GM21576 (cell line): ENCODE measurements at regions not wholly inside any gene's neighbourhood (a gene's known extent, or its start where the extent isn't known, plus 50 kb on each side); places are given as distances from the start of the nearest gene placed in this dataset.
"Not testable (repeated sequence)": the region's sequence is repeated elsewhere in the genome, so short reads cannot be mapped to it uniquely, and the experiment has no call there.

ENCODE experiments used
- ATAC-seq: cut with Tn5 transposase; IDR thresholded peaks from one replicate; pipeline ENCODE4 v1.9.1; 2021; ENCODE audit warnings: mild to moderate bottlenecking, moderate library complexity; ENCODE audit not compliant: unreplicated experiment

GRCh38 chr4:91653067-91653466 is 650.7 kb upstream of the GRID2 start:
- no peak for ATAC-seq

- no peak for ATAC-seq
Measured at GRCh38 chr4:91681091-91681490, 622.7 kb upstream of the GRID2 start.

GRCh38 chr4:91681544-91681943 is 622.2 kb upstream of the GRID2 start:
- no peak for ATAC-seq

- ATAC-seq: no peak
Measured at GRCh38 chr4:91684955-91685354, 618.8 kb upstream of the GRID2 start.

- no peak for ATAC-seq
Measured at GRCh38 chr4:91688413-91688812, 615.4 kb upstream of the GRID2 start.

- not testable (repeated sequence) for ATAC-seq
Measured at GRCh38 chr4:91699691-91700090, 604.1 kb upstream of the GRID2 start.

GRCh38 chr4:91729851-91730250 is 573.9 kb upstream of the GRID2 start:
- ATAC-seq: no peak

GRCh38 chr4:91734682-91735081 is 569.1 kb upstream of the GRID2 start:
- ATAC-seq: no peak

- ATAC-seq: not testable (repeated sequence)
Measured at GRCh38 chr4:91738831-91739230, 564.9 kb upstream of the GRID2 start.

GRCh38 chr4:91746551-91746950 is 557.2 kb upstream of the GRID2 start:
- ATAC-seq: no peak

- ATAC-seq: no peak
Measured at GRCh38 chr4:91751961-91752360, 551.8 kb upstream of the GRID2 start.

- ATAC-seq: no peak
Measured at GRCh38 chr4:91754716-91755115, 549.0 kb upstream of the GRID2 start.

- no peak for ATAC-seq
Measured at GRCh38 chr4:91758487-91758886, 545.3 kb upstream of the GRID2 start.

- no peak for ATAC-seq
Measured at GRCh38 chr4:91764085-91764484, 539.7 kb upstream of the GRID2 start.

- ATAC-seq: no peak
Measured at GRCh38 chr4:91769912-91770311, 533.9 kb upstream of the GRID2 start.

- ATAC-seq: not testable (repeated sequence)
Measured at GRCh38 chr4:91791631-91792030, 512.1 kb upstream of the GRID2 start.

GRCh38 chr4:91795947-91796346 is 507.8 kb upstream of the GRID2 start:
- ATAC-seq: no peak

- ATAC-seq: no peak
Measured at GRCh38 chr4:91812319-91812718, 491.4 kb upstream of the GRID2 start.

- ATAC-seq: no peak
Measured at GRCh38 chr4:91824773-91825172, 479.0 kb upstream of the GRID2 start.

GRCh38 chr4:91826186-91826585 is 477.6 kb upstream of the GRID2 start:
- no peak for ATAC-seq

GRCh38 chr4:91827914-91828313 is 475.9 kb upstream of the GRID2 start:
- ATAC-seq: no peak

- no peak for ATAC-seq
Measured at GRCh38 chr4:91829531-91829930, 474.2 kb upstream of the GRID2 start.

GRCh38 chr4:91830681-91831395 is 472.9 kb upstream of the GRID2 start:
- no peak for ATAC-seq
